ENCODE measurements at regions not wholly inside any gene's neighbourhood (a gene's known extent, or its start where the extent isn't known, plus 50 kb on each side); places are given as distances from the start of the nearest gene placed in this dataset.

GRCh38 chr10:62453274-62453673 is 79.1 kb downstream of the ZNF365 start:
- no peak overlapping the region for H3K4me3 ChIP-seq (ENCODE audit: low read depth, low read length)
- TF ChIP-seq, protein P1, sequence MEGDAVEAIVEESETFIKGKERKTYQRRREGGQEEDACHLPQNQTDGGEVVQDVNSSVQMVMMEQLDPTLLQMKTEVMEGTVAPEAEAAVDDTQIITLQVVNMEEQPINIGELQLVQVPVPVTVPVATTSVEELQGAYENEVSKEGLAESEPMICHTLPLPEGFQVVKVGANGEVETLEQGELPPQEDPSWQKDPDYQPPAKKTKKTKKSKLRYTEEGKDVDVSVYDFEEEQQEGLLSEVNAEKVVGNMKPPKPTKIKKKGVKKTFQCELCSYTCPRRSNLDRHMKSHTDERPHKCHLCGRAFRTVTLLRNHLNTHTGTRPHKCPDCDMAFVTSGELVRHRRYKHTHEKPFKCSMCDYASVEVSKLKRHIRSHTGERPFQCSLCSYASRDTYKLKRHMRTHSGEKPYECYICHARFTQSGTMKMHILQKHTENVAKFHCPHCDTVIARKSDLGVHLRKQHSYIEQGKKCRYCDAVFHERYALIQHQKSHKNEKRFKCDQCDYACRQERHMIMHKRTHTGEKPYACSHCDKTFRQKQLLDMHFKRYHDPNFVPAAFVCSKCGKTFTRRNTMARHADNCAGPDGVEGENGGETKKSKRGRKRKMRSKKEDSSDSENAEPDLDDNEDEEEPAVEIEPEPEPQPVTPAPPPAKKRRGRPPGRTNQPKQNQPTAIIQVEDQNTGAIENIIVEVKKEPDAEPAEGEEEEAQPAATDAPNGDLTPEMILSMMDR (IDR thresholded peaks at IDR 0.05; ENCODE audit: insufficient read depth, low read depth, low read length) = no peak
- no peak for DNase-seq (ENCODE audit: low read depth)

DNA sequence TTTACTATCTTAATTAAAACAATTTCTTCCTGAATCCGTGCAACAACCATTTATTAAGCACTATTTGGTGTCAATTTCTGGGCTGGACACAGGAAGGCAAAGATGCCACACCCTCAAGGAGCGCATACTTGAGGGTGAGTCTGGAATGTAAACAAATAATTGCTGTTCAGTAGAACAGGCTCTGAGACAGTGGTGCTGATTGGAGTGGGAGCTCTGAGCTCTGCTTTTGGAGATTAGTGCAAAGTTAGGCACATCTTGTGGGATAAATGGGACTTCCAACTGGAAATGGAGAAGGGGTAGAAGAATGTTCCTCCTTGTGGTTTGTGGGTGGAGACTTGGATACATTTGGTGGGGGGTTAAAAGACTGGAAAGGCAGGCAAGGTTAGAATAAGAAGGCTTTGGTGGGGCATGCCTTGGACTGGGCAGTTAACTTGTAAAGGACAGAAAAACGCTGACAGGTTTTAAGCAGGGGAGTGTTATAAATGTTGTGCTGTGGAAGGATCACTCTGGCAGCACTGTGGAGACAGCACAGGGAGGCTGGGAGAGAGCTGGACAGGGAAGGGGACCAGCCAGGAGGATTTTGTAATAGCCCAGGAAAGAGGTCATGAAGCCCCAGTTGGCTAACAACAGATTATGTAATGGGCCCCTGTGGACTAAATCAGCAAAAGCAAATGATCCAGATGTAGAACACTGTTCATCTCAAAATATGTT is 80.7 kb downstream of the ZNF365 start:
- no peak overlapping the region for H3K4me3 ChIP-seq (ENCODE audit: low read depth, low read length)
- TF ChIP-seq, protein P1 (IDR thresholded peaks at IDR 0.05; ENCODE audit: insufficient read depth, low read depth, low read length) = no peak
- DNase-seq (ENCODE audit: low read depth) = peak; percentile 89

DNA sequence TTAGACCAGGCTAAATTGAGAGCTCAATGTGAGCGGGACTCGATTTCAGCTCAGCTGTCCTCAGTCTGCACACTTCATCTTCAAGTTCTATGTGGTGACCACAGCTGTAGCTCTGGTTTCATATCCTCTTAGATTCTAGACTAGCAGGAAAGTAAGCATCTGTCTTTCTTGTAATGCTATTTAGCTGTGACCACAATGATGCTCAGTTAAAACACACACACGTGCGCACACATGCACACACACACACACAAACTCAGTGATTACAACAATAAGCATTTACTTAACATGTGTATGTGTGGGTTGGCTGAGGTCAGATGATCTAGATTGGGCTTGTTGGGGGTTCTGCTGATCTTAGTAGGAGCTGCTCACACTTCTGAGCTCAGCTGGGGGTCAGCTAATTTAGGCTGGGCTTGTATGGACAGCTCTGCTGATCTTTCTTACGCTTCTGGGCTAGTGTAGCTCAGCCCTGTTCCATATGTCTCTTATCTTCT is 82.5 kb downstream of the ZNF365 start:
- no peak for DNase-seq (ENCODE audit: low read depth)
- TF ChIP-seq, protein P1 (IDR thresholded peaks at IDR 0.05; ENCODE audit: insufficient read depth, low read depth, low read length) = no peak
- no peak overlapping the region for H3K4me3 ChIP-seq (ENCODE audit: low read depth, low read length)

DNA sequence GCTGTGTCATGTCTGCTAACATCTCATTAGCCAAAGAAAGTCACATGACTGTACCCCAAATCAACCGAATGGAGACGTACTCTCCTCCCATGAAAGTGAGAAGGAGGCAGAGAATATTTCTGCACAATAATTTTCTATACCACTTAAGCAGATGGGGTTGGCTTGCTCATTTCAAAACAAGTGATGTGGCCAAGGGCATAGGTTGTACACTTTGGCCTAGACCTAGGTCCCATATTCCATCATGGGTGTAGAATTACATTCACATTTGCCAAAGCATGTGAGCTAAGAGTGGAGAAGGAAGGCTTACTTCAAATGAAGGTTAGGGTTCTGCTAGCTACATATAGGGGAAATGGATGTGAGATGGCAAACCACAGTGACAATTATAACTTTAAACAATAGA is 83.0 kb downstream of the ZNF365 start:
- H3K4me3 ChIP-seq (ENCODE audit: low read depth, low read length) = no peak overlapping the region
- no peak for DNase-seq (ENCODE audit: low read depth)
- TF ChIP-seq, protein P1 (IDR thresholded peaks at IDR 0.05; ENCODE audit: insufficient read depth, low read depth, low read length) = no peak

DNA sequence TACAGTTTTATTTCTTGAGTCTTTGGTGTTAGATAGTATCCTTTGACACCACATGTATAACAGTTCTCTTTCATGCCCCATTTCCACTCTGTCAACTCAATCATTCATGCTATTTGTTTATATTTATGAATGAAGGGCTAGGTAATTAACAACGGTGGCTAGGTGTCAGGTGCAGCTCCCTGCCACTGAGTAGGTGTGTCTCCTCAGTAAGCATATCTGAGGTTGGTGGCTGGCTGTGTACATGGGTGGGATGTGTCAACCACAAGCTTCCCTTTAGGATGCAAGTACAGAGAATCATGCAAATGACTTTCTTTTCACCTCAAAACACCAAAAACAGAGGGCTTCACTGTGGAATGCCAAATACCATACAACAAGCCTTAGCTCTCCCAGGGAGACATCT is 83.4 kb downstream of the ZNF365 start:
- H3K4me3 ChIP-seq (ENCODE audit: low read depth, low read length) = no peak overlapping the region
- DNase-seq (ENCODE audit: low read depth) = no peak
- TF ChIP-seq, protein P1 (IDR thresholded peaks at IDR 0.05; ENCODE audit: insufficient read depth, low read depth, low read length) = no peak

- DNase-seq (ENCODE audit: low read depth) = peak; percentile 94
- TF ChIP-seq, protein P1 (IDR thresholded peaks at IDR 0.05; ENCODE audit: insufficient read depth, low read depth, low read length) = no peak
- H3K4me3 ChIP-seq (ENCODE audit: low read depth, low read length) = no peak overlapping the region
Measured at GRCh38 chr10:62459072-62459471, 84.9 kb downstream of the ZNF365 start.

DNA sequence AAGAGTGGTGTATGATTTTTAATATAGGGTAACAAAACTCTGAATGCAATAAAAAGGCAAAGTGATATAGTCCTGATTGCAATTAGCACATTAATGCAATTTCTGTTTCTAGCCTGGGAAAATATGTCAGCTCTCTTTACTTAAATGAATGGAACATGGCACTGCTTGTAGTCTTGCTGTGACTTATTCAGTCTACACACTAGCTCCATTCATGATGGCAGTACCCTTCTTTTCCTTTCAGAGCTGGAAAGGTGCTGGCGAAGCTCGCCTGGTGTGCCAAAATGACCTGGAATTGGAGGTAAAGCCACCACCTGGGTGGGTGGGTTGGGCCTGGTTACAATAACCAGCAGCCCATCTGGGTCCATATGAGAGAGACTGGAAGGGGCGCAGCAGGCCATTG is 85.3 kb downstream of the ZNF365 start:
- no peak for DNase-seq (ENCODE audit: low read depth)
- H3K4me3 ChIP-seq (ENCODE audit: low read depth, low read length) = no peak overlapping the region
- TF ChIP-seq, protein P1 (IDR thresholded peaks at IDR 0.05; ENCODE audit: insufficient read depth, low read depth, low read length) = no peak

Measured in fibroblast of villous mesenchyme (primary cell).